ENCODE measurements at regions not wholly inside any gene's neighbourhood (a gene's known extent, or its start where the extent isn't known, plus 50 kb on each side); places are given as distances from the start of the nearest gene placed in this dataset.

DNA sequence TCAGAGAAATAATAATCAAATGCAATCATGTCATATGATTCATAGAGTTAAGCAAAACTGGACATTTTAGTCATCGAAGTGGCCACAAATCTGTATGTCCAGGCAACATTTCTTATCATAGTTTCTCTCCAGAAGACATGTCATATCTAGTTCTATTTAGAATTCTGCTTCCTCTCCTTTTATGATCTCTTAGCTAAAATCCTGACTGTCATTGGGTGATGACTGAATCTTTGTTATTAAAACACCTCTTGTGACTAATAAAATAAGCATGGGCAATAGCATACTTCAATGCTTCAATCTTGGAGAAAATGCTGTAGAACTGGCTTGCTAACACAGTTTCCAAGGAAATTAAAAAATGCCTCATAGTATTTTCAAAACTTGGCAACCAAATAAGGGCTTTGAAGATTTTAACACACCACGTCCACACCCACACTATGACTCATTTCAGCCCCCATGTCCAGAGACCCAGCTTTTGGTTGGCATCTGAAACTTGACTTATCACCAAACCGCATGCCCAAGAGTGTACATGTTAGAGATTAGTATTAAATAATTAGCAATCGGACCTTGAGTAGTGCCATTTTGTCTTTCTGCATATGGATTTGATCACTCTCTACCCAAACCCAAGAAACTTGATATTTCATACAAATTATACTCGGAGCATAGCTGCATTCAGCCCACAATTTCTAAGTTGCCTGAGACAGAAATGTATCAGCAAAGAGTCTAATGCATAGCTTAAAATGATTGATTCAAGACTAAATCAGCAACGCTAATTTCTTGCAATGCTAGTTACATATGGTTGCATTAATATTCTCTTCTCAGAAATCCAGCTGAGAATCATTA is 106.5 kb upstream of the ETAA1 start:
- H3K36me3 ChIP-seq (ENCODE audit: control insufficient read depth in 2 of 2, extremely low read depth in 1 of 2, insufficient read depth in 2 of 2, low read length in 2 of 2) = no peaks in the 10 kb centered on the region
- no peaks in the 10 kb centered on the region for H3K27me3 ChIP-seq (ENCODE audit: control insufficient read depth in 2 of 2, insufficient read depth in 2 of 2, low read length in 2 of 2)
- intact Hi-C loops (cut with micrococcal nuclease) = loop anchor here (5.0 kb wide), 1 partner anchor 107 kb away; the partner anchor contains the start of gene ETAA1
- peak overlapping the region; percentile 52 for H3K27ac ChIP-seq (ENCODE audit: insufficient read depth, low read depth, low read length)
- H3K79me2 ChIP-seq (ENCODE audit: control insufficient read depth, insufficient read depth, low read length) = no peaks in the 10 kb centered on the region
- no peaks in the 10 kb centered on the region for H3K9me1 ChIP-seq (replicated peaks; ENCODE audit: control insufficient read depth, extremely low read depth, insufficient read depth, low read length)
- BruUV-seq (replicated peaks) = TSS peak; percentile 79
- H3K9ac ChIP-seq (replicated peaks; ENCODE audit: extremely low read depth, insufficient read depth, low read length) = no peak overlapping the region
- FAIRE-seq (no peak), DNase-seq (ENCODE audit: low read depth, low spot score) (peak; percentile 64)
- dilution Hi-C loops (cut with MboI; ENCODE audit: extremely low pct_ligation_motif_present, low sequenced_read_pairs) = no loop called here
- H3K4me1 ChIP-seq (ENCODE audit: control insufficient read depth, extremely low read depth, insufficient read depth, low read length) = peaks cover 9% of the 10 kb centered on the region
- CTCF ChIA-PET = interaction anchor here (1.1 to 1.9 kb wide), 3 partner anchors 11 to 442 kb away, joined by 3 to 6 read pairs (median 3); no protein-coding TSS in a partner anchor
- H3K9me3 ChIP-seq (replicated peaks; ENCODE audit: control insufficient read depth, insufficient read depth, low read length) = no peaks in the 10 kb centered on the region
- TF ChIP-seq MYC (IDR thresholded peaks at IDR 0.05; ENCODE audit: low read depth, low read length) (no peak), GATA2 (IDR thresholded peaks at IDR 0.05; ENCODE audit: insufficient read depth, insufficient read length, low read depth, low read length) (peak; percentile 43), FOS (IDR thresholded peaks at IDR 0.05; ENCODE audit: borderline replicate concordance, insufficient read depth, low read length) (peak; percentile 34)
- H3K4me3 ChIP-seq (replicated peaks in 1 of 3; ENCODE audit: insufficient read depth in 1 of 3, low read depth in 1 of 3, low read length in 3 of 3) = no peak overlapping the region
- H4K20me1 ChIP-seq (replicated peaks; ENCODE audit: control insufficient read depth, extremely low read depth, insufficient read depth, low read length) = no peaks in the 10 kb centered on the region
- H3K4me2 ChIP-seq (ENCODE audit: insufficient read depth, low read length) = no peak overlapping the region
- POLR2A ChIA-PET = no interaction called here
- no peak overlapping the region for H2AFZ ChIP-seq (ENCODE audit: low read depth, low read length)

DNA sequence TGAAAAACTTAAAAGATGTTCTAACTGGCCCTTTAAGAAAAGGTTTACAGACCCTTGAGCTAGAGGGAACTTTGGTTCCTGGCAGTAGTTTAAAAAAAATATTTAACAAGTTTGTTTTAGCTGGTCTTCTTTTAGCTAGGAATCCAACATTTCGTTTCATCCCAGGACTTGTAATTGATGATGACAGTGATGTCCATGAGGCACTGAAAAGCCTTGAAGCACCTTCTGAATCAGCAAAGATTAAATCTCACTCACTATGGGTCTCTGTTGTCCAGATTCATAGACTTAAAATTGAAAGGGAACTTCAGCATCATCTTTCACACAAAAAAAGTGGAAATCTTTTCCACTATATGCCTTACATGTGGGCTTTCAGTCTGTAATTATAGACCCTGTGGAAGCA is 102.9 kb upstream of the ETAA1 start:
- H3K79me2 ChIP-seq (ENCODE audit: control insufficient read depth, insufficient read depth, low read length) = no peaks in the 10 kb centered on the region
- H4K20me1 ChIP-seq (replicated peaks; ENCODE audit: control insufficient read depth, extremely low read depth, insufficient read depth, low read length) = no peaks in the 10 kb centered on the region
- no peak for DNase-seq (ENCODE audit: low read depth, low spot score)
- peaks cover 9% of the 10 kb centered on the region for H3K4me1 ChIP-seq (ENCODE audit: control insufficient read depth, extremely low read depth, insufficient read depth, low read length)
- no peaks in the 10 kb centered on the region for H3K36me3 ChIP-seq (ENCODE audit: control insufficient read depth in 2 of 2, extremely low read depth in 1 of 2, insufficient read depth in 2 of 2, low read length in 2 of 2)
- no peaks in the 10 kb centered on the region for H3K27me3 ChIP-seq (ENCODE audit: control insufficient read depth in 2 of 2, insufficient read depth in 2 of 2, low read length in 2 of 2)
- no peak overlapping the region for H2AFZ ChIP-seq (ENCODE audit: low read depth, low read length)
- H3K4me2 ChIP-seq (ENCODE audit: insufficient read depth, low read length) = no peak overlapping the region
- no peak overlapping the region for H3K27ac ChIP-seq (ENCODE audit: insufficient read depth, low read depth, low read length)
- ChIA-PET CTCF (interaction anchor here (0.6 to 0.7 kb wide), 2 partner anchors 737 to 1267 kb away, joined by 3 read pairs; no protein-coding TSS in a partner anchor), POLR2A (no interaction called here)
- H3K4me3 ChIP-seq (replicated peaks in 1 of 3; ENCODE audit: insufficient read depth in 1 of 3, low read depth in 1 of 3, low read length in 3 of 3) = no peak overlapping the region
- H3K9me1 ChIP-seq (replicated peaks; ENCODE audit: control insufficient read depth, extremely low read depth, insufficient read depth, low read length) = no peaks in the 10 kb centered on the region
- no TSS peak for BruUV-seq (replicated peaks)
- no peak overlapping the region for H3K9ac ChIP-seq (replicated peaks; ENCODE audit: extremely low read depth, insufficient read depth, low read length)
- H3K9me3 ChIP-seq (replicated peaks; ENCODE audit: control insufficient read depth, insufficient read depth, low read length) = no peaks in the 10 kb centered on the region
- FAIRE-seq = no peak
- dilution Hi-C loops (cut with MboI; ENCODE audit: extremely low pct_ligation_motif_present, low sequenced_read_pairs) (no loop called here), intact Hi-C loops (cut with micrococcal nuclease) (loop anchor here (5.0 kb wide), 1 partner anchor 103 kb away; the partner anchor contains the start of gene ETAA1)
- no peak for TF ChIP-seq POLR2A (IDR thresholded peaks at IDR 0.05; ENCODE audit: low read depth, low read length)
- TF ChIP-seq EZH2 (IDR thresholded peaks at IDR 0.05; ENCODE audit: borderline replicate concordance, low read depth, low read length, severe bottlenecking) = no peak
- TF ChIP-seq, protein P1, sequence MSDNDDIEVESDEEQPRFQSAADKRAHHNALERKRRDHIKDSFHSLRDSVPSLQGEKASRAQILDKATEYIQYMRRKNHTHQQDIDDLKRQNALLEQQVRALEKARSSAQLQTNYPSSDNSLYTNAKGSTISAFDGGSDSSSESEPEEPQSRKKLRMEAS (IDR thresholded peaks at IDR 0.05; ENCODE audit: insufficient read depth, insufficient read length) = no peak
- TF ChIP-seq, protein P2, sequence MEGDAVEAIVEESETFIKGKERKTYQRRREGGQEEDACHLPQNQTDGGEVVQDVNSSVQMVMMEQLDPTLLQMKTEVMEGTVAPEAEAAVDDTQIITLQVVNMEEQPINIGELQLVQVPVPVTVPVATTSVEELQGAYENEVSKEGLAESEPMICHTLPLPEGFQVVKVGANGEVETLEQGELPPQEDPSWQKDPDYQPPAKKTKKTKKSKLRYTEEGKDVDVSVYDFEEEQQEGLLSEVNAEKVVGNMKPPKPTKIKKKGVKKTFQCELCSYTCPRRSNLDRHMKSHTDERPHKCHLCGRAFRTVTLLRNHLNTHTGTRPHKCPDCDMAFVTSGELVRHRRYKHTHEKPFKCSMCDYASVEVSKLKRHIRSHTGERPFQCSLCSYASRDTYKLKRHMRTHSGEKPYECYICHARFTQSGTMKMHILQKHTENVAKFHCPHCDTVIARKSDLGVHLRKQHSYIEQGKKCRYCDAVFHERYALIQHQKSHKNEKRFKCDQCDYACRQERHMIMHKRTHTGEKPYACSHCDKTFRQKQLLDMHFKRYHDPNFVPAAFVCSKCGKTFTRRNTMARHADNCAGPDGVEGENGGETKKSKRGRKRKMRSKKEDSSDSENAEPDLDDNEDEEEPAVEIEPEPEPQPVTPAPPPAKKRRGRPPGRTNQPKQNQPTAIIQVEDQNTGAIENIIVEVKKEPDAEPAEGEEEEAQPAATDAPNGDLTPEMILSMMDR (IDR thresholded peaks at IDR 0.05; ENCODE audit: extremely low read depth in 1 of 2, insufficient read depth in 1 of 2, low read depth in 1 of 2, low read length in 2 of 2) = no peak
- no peak for TF ChIP-seq POLR2AphosphoS5 (IDR thresholded peaks at IDR 0.05; ENCODE audit: insufficient read depth, low read depth, low read length)
- TF ChIP-seq FOS (IDR thresholded peaks at IDR 0.05; ENCODE audit: borderline replicate concordance, insufficient read depth, low read length) = no peak
- TF ChIP-seq GATA2 (IDR thresholded peaks at IDR 0.05; ENCODE audit: insufficient read depth, insufficient read length, low read depth, low read length) = no peak
- TF ChIP-seq JUN (IDR thresholded peaks at IDR 0.05; ENCODE audit: borderline replicate concordance, insufficient read depth, insufficient read length, low read depth) = no peak
- no peak for TF ChIP-seq MYC (IDR thresholded peaks at IDR 0.05; ENCODE audit: low read depth, low read length)

Measured in endothelial cell of umbilical vein (primary cell).